GM18508 (cell line): ENCODE measurements at regions not wholly inside any gene's neighbourhood (a gene's known extent, or its start where the extent isn't known, plus 50 kb on each side); places are given as distances from the start of the nearest gene placed in this dataset.
"Not testable (repeated sequence)": the region's sequence is repeated elsewhere in the genome, so short reads cannot be mapped to it uniquely, and the experiment has no call there.

Experiments used
- ATAC-seq: cut with Tn5 transposase; IDR thresholded peaks from one replicate; pipeline ENCODE4 v1.9.1; 2021; ENCODE audit warnings: moderate number of reproducible peaks; ENCODE audit not compliant: insufficient read depth, unreplicated experiment

DNA sequence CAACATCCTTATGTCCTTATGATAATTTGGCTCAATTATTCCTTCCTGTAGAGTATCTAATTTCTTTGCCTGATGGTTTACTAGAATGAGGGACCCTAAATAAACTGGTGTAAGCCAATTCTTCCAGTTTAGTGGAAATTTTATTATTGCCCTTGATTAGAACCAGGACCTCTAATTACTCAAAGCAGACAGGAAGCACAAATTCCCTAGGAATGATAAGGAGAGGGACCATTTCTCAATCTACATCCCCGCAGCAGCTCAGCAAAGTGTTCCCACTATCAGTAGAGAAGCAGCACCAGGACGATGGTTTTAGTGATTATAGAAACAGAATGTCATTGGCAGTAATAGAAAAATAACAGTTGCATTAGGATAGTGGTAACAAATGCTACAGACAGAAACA lies 97.1 kb downstream of the PLPPR4 start:
- no peak for ATAC-seq

DNA sequence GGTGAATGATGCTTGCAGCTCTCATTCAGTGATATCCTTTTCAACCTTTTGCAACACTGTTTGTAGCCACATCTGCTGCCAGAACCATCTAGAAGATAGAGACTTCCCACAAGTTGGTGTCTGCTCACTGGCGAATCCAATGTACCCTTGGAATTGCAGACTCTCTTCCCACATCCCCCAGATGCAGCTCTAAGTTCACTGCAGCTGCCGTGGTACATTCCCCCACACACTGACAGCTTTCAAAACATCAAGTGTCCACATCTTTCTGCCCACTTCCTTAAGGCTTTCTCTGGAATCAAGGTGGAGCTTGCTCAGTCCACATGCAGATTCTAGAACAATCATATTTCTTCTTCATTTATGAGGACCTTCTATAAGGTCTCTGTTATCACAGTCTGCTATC lies 99.2 kb downstream of the PLPPR4 start:
- ATAC-seq, result no peak

DNA sequence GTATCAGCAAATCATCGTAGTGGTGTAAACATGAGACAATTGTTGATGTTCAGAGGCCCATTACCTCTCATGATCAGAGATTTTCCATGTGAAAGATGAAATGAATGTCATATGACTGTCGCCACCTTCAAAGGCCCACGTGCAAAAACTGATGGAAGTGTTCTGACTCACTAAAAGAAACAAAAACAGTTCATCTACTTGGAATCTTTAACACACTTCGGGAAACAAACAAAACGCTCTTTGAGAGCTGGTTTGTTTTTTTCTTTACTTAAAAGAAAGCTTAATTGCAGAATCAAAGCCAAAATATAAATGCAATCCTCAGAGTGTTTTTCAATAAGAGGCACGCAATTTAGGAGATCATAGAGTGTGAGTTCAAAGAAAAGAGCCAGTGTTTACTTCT lies 100.8 kb downstream of the PLPPR4 start:
- ATAC-seq, result no peak

DNA sequence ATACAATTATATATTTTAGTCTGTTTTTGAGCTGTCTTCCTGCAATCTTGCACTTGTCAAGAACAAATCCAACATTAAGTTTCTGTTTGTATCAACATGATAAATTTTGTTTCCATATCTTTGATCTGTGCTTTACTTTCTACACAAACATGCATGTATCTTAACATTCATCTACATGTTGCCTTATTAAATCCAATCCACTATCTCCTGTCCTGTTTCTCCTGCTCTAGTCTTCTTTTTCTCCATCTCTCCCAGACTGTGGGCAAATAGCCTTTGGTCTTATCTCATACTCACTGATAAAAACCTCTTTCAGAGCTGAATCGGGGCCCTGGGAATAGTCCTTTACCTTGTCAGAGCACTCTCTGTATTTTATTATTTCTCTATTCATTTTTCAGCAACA lies 101.3 kb downstream of the PLPPR4 start:
- ATAC-seq, result no peak

DNA sequence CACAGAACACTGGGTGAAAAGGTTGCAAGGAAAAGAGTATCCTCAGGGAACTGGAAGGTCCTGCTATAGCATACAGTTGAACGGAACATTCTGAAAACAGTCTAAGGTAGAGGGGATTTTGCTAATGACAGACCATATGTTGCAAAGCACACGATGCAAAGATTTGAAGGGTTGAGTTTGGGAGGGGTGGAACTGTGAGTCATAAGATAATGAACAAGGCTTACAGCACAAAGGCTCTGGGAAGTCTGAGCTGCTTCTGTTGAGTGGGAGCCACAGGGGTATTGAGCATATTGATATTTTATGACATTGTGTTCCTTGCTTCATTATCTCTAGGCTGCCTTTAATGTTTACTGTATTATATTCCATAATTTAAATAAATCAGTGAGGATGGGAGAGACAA lies 104.9 kb downstream of the PLPPR4 start:
- ATAC-seq, result no peak

DNA sequence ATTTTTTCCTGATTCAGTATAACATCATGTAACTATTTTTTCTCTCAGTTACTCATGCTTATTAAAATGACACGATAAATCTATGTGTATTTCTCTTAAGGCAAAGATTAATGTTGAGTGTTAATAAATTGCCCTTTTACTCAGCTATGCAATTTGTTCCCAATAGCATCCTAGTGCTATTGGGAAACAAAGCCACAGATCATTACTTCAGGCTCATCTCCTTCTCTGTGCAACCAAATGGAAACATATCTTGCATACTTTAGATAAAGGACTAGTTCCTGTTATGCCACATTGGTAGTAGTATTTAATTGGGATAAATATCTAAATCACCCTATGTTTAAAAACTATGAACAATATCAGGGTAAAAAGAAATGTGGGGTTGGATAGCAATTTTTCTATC lies 106.2 kb downstream of the PLPPR4 start:
- ATAC-seq, result no peak

DNA sequence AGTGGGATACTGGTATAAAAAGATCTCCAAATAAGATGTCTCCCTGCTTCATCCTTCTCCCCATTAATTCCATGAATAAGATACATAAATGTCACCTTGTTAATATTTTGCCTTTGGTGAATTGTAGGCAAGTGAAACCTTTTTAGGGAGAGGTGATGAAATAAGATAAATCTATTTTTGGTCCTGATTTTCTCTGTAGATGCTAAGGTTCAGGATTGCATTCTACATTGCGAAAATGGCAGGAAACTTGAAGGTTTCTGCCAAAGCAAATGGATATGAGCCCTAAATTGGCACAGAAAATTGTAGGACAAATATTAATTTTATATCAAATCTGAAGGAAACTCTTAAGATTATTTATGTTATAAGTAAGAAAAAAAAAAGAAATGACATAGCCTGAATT lies 107.1 kb downstream of the PLPPR4 start:
- no peak for ATAC-seq

DNA sequence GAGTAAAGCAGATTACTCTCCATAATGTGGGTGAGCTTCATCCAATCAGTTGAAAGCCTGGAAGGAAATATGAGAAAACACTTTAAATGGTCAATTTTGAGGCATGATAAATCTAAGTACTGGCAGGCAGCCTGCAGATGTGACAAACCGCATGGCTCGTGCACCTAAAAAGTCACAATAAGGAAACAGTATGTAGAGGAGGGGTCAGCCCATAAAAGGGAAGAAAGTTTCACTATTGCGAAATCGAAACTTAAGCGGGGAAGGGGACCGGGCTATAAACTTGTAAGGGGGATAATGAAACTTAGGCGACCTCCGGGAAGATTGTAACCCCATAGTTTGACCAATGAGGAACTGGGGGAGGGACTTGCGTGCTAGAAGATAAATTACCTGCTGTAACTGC lies 109.8 kb downstream of the PLPPR4 start:
- ATAC-seq, result no peak

DNA sequence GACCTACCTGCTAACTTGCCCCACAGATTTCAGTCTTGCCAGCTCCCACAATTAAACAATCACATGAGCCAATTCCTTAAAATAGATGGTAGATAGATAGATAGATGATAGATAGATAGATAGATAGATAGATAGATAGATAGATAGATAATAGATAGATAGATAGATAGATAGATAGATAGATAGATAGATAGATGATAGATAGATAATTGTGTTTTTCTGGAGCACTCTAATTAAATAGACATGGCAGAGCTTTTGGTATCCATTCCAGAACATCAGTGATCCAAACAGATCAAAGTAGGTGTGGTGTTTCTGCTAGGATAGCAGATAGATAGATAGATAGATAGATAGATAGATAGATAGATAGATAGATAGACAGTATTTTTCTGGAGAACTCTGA lies 110.4 kb downstream of the PLPPR4 start:
- ATAC-seq, result not testable (repeated sequence)

DNA sequence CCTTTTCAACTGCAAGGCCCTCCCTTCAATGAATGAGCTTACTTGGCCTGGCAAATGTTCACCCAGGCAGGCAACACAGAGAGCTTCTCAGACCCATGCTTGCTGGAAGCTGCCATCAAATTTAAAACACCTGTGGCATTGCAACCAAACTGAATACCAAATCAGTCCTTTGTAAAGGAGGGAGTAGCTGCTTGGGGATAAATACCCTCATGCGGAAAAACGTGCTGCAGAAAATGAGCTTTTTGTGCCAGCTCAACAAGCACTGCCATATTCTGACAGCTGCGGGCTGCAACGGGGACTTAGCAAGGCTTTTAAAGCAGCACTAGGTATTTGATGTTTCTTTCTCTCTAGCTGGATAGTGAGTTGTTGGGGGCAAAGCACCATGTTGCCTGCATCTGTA lies 119.7 kb downstream of the PLPPR4 start:
- no peak for ATAC-seq

DNA sequence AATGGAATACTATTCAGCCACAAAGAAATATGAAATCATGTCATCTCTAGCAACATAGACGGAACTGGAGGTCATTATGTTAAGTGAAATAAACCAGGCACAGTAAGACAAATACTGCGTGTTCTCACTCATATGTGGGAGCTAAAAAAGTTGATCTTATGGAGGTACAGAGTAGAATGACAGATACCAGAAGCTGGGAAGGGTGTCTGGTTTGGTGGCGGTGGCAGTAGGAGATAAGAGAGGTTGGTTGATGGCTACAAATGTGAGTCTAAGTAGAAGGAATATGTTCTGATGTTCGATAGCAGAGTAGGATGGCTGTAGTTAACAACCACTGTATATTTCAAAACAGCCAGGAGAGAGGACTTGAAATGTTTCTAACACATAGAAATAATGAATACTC lies 121.6 kb downstream of the PLPPR4 start:
- no peak for ATAC-seq

DNA sequence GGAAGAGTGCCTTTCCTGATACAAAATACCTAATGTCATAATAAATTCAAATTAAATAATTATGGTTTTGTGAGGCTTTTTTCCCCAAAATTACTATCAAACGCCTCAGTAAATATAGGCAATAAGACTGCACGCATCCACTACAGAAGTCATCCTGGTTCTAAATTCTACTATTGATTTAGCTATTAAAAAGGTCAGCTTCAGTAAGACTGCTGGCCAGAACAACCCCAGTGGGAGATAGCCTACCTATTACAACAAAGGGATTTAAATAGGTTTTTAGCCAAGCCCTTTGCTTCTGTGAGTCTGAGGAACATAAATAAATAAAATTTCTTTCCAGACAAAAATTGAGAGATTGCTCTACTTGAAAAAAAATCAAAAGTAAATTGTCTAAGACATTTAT lies 132.1 kb downstream of the PLPPR4 start:
- ATAC-seq, result no peak

DNA sequence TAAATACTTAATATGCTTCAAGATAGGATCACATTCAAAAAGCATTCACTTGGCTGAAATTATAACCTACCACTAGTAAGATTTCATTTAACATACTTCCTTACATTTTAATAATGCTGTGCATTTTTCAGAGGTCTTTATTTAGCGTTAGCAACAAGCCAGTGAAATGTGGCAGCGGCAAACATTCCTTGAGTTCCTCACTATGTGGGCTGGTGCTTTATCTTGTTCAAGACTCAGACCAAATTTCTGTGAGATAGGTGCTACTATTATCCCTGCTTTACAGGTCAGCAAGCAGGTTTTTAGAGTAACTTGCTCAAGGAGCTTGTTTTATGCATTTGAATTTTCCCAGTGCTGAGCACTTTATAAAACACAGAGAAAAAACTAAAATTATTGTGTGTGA lies 132.7 kb downstream of the PLPPR4 start:
- no peak for ATAC-seq

DNA sequence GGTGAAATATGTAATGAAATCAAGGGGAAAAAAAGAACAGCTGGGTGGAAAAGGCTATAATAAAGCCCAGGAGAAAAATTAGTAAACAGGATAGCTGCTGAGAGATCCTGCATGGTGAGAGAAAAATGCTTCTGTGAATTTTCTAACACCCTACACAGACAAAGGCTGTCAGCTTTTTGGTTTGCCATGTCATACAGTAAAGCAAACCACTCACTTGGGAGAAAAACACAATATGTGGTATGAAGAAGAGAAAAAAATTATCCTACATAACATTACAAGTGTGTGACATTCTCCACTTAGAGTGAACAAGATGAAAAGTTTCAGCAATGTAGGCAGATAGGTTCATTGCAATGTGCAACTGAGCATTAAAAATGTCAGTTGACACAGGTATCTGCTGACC lies 133.6 kb downstream of the PLPPR4 start:
- ATAC-seq, result no peak

DNA sequence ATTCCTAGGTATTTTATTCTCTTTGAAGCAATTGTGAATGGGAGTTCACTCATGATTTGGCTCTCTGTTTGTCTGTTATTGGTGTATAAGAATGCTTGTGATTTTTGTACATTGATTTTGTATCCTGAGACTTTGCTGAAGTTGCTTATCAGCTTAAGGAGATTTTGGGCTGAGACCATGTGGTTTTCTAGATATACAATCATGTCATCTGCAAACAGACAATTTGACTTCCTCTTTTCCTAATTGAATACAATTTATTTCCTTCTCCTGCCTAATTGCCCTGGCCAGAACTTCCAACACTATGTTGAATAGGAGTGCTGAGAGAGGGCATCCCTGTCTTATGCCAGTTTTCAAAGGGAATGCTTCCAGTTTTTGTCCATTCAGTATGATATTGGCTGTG lies 137.3 kb downstream of the PLPPR4 start:
- ATAC-seq, result not testable (repeated sequence)

DNA sequence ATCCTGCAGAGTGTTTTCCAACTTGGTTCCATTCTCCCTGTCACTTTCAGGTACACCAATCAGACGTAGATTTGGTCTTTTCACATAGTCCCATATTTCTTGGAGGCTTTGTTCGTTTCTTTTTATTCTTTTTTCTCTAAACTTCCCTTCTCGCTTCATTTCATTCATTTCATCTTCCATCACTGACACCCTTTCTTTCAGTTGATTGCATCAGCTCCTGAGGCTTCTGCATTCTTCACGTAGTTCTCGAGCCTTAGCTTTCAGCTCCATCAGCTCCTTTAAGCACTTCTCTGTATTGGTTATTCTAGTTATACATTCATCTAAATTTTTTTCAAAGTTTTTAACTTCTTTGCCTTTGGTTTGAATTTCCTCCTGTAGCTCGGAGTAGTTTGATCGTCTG lies 140.1 kb downstream of the PLPPR4 start:
- not testable (repeated sequence) for ATAC-seq

DNA sequence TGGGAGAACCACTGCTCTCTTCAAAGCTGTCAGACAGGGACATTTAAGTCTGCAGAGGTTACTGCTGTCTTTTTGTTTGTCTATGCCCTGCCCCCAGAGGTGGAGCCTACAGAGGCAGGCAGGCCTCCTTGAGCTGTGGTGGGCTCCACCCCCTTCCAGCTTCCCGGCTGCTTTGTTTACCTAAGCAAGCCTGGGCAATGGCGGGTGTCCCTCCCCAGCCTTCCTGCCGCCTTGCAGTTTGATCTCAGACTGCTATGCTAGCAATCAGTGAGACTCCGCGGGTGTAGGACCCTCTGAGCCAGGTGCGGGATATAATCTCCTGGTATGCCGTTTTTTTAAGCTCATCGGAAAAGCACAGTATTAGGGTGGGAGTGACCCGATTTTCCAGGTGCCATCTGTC lies 141.0 kb downstream of the PLPPR4 start:
- ATAC-seq, result not testable (repeated sequence)

DNA sequence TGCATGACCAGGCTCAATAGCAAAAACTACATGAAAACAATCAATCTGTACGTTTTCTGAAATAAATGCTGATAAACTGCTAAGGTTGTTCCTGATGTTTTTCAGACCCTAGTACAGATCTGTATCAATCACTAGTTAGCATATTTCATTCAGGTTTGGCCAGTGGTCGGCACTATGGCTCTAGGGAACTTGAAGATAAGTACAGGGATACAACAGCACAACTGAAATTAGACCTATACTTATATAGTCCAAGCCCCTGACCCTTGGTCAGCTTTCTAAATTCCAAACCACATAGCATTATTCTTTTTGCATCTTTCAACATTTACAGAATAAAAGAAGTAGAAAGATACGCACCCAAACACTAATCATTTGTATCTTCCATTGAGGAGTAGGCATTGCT lies 142.7 kb downstream of the PLPPR4 start:
- no peak for ATAC-seq

DNA sequence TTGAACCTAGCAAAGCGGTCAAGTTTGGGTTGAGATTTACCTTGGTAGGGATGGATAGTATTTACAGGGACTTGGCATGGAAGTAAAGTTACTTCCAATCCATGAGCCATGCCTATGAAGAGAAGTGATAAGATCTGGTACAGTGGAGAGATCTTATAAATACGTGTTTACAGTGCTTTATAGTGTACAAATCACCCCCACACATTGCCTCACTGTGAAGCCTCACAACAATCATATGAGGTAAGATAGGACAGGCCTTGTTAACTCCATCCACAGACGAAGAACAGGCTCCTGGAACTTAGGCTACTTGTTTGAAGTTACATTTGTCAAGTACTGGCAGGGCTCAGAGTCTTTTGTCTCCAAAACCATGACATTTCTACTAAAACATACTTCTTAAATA lies 159.8 kb downstream of the PLPPR4 start:
- no peak for ATAC-seq

DNA sequence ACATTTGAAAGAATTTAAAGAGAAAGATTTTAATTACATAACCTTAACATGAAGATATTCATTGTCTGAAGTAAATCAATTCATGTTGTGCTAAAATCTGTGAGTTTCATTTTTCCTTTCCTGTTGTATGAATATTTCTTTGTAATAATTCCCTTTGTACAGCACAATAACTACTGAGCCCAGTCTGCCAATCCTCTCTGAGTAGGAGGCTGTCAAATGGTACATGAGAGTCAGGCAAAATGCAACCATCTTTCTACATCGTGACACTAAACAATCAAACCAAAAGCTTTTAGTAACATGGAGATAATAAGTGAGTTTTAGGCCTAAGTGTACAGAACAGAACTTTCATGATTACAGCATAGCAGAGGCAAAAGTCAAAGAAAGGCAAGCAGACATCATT lies 165.5 kb downstream of the PLPPR4 start:
- ATAC-seq, result no peak

DNA sequence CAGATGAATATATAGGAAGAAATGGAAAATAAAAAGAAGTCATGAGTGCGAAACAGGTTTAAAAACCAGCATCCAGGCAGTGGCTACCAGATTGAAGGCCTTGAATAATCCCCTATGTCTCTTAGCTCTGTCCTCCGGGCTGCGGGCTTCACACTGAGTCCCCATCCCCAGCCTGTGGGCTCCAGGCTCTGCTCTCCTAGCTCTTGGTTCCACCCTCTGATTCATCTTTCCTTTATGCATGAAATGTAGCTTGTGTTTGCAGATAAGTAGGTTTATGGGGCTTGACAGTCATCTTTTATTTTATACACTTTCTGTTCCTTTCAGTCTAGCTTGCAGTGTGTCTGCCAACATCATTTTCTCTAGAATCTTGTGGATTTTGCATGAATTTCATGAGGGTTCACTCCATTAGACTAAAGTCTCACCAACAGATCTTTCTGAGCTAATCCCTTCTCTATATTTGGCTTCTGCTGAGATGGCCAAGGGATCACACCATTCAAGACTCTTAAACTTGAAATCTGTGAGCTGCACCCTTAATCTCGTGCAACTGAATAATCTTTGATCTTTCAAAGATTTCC lies 174.5 kb downstream of the PLPPR4 start:
- ATAC-seq, result no peak

DNA sequence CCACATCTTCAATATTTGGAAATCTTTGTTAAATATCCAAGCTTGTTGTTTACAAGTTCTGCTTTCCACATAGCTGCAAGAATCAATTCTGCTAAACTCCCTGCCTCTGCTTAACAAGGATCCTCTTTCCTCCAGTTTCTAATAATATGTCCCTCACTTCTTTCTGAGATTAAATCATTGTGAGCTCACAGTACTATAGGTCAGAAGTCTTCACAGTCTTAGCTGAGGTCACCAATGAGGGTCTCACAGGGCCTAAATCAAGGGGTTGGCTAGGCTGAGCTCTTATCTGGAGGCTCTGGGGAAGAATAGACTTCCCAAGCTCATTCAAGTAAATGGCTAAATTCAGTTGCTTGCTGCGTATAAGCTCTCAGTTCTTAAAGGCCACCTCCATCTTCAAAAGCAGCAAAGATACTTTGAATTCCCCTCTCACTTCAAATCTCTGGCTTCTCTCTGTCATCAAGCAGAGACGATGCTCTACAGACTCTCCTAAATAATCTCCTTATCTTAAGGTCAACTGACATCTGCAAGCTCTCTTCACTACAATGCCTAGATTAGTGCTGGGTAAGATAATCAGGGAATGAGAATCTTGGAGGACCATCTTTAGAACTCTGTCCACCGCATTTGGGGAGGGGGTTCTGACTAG lies 175.3 kb downstream of the PLPPR4 start:
- ATAC-seq, result no peak
